K562 (cell line): ENCODE measurements at regions not wholly inside any gene's neighbourhood (a gene's known extent, or its start where the extent isn't known, plus 50 kb on each side); places are given as distances from the start of the nearest gene placed in this dataset.

ENCODE experiments used
- MTF1 ChIP-seq: fragments of 250-450 bp; sonication (Bioruptor Pico); IDR thresholded peaks from 2 replicates; pipeline ENCODE4 v1.9.0; 2021; ENCODE audit warnings: moderate library complexity, mild to moderate bottlenecking, inconsistent platforms, borderline replicate concordance
- RAD21 ChIP-seq, 2 experiments: fragments of 250-450 bp in 1 of 2; fragments of 450-650 bp in 1 of 2; sonication (Bioruptor Pico) in 1 of 2; formaldehyde crosslinking in 1 of 2; IDR thresholded peaks in 1 of 2; conservative IDR thresholded peaks in 1 of 2; 2 replicates each; pipeline versions ENCODE4 v1.4.0 to v1.8.0; 2020 to 2022; ENCODE audit warnings: mild to moderate bottlenecking in 2 of 2, moderate library complexity in 1 of 2
- ZNF124 ChIP-seq: sonication (generic); formaldehyde crosslinking; IDR thresholded peaks from 2 replicates; pipeline ENCODE4 v1.8.1; 2022; ENCODE audit warnings: missing genetic modification reagents
- TF ChIP-seq, protein P1 (sequence below), 3 experiments: IDR thresholded peaks in 2 of 3; conservative IDR thresholded peaks in 1 of 3; 2 replicates each; pipeline ENCODE4 v1.5.1; 2011 to 2012; ENCODE audit warnings: low read length in 3 of 3, mild to moderate bottlenecking in 3 of 3, control low read depth in 2 of 3, improper control_type of control experiment in 1 of 3, inconsistent platforms in 1 of 3, low read depth in 1 of 3, mixed read lengths in 1 of 3, moderate library complexity in 1 of 3; ENCODE audit not compliant: insufficient read depth in 2 of 3

DNA sequence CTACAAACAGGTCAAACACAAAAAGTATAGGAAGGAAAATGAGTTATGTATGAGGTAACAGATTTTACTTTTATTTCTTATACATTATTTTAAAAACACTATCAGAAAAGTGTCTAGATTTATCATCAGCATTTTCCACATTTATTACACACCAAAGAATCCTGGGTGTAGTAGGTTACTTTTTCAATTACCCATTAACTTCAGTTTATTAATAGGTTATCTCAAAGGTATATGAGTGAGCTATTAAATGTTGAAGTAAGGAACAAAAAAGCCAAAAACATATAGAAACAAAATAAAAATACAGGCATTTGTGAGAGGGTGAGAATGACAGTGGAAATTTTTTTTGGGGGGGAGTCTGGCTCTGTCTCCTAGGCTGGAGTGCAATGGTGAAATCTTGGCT is 150.5 kb downstream of the SIM1 start:
- TF ChIP-seq MTF1 (CRISPR knock-in tag) (no peak), RAD21 (CRISPR knock-in tag; conservative IDR thresholded peaks at IDR 0.05 in 1 of 2, IDR thresholded peaks at IDR 0.05 in 1 of 2) (no peak), ZNF124 (CRISPR knock-in tag) (no peak)
- TF ChIP-seq, protein P1, sequence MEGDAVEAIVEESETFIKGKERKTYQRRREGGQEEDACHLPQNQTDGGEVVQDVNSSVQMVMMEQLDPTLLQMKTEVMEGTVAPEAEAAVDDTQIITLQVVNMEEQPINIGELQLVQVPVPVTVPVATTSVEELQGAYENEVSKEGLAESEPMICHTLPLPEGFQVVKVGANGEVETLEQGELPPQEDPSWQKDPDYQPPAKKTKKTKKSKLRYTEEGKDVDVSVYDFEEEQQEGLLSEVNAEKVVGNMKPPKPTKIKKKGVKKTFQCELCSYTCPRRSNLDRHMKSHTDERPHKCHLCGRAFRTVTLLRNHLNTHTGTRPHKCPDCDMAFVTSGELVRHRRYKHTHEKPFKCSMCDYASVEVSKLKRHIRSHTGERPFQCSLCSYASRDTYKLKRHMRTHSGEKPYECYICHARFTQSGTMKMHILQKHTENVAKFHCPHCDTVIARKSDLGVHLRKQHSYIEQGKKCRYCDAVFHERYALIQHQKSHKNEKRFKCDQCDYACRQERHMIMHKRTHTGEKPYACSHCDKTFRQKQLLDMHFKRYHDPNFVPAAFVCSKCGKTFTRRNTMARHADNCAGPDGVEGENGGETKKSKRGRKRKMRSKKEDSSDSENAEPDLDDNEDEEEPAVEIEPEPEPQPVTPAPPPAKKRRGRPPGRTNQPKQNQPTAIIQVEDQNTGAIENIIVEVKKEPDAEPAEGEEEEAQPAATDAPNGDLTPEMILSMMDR (IDR thresholded peaks at IDR 0.05 in 2 of 3, conservative IDR thresholded peaks at IDR 0.05 in 1 of 3; ENCODE audit: insufficient read depth in 2 of 3, low read depth in 1 of 3, low read length in 3 of 3): no peak
